ENCODE measurements at regions not wholly inside any gene's neighbourhood (a gene's known extent, or its start where the extent isn't known, plus 50 kb on each side); places are given as distances from the start of the nearest gene placed in this dataset.
"Not testable (repeated sequence)": the region's sequence is repeated elsewhere in the genome, so short reads cannot be mapped to it uniquely, and the experiment has no call there.

DNA sequence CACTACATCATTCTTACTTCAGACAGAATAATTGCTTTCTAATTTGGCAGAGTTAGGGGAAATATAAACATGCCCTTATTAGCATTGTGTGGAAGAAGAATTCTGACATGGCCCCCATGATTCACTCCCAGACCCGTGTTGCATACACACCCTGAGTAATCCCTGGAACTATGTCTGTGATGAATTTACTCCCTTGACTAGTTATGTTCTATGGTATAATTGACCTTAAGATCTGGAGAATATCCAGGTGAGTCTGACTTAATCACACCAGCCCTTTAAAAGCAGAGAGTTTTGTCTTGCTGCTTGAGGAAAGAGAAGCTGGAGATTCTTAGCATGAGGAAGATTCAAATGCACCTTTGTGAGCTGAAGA lies 262.9 kb downstream of the SOX4 start:
- DNase-seq, result no peak

DNA sequence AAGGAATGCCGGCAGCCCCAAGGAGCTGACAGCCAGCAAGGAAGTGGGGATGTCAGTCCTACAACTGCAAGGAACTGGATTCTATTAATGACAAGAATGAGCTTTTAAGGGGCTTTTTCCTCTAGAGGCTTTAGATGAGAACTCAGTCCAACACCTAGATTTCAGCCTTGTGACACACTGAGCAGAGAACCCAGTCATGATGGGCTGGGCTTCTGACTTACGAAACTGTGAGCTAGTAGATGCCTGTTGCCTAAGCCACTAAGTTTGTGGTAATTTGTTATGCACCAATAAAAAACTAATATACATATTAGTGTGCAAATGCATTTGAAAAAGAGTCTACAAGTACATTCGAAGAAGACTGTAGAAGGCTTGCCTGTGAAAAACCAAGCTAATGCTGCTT lies 263.3 kb downstream of the SOX4 start:
- DNase-seq, result no peak

DNA sequence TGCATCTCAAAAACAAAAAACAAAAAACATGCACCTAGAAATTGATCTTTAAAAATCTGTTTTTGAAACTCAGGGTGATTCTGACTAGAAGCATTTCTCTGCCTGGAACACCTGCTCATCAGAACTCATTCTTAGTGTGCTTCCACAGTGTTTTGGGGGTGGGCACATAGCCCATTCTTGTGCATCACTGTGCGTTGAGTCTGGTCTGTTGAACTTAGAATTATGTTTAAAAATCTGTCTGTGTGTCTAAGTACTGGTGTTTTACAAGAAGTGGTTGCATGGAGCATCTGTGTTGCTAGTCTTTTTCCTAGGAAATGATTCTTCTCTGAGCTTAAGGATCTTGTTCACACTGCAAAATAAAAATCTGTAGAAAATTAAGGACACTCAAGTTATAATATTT lies 264.5 kb downstream of the SOX4 start:
- no peak for DNase-seq

DNA sequence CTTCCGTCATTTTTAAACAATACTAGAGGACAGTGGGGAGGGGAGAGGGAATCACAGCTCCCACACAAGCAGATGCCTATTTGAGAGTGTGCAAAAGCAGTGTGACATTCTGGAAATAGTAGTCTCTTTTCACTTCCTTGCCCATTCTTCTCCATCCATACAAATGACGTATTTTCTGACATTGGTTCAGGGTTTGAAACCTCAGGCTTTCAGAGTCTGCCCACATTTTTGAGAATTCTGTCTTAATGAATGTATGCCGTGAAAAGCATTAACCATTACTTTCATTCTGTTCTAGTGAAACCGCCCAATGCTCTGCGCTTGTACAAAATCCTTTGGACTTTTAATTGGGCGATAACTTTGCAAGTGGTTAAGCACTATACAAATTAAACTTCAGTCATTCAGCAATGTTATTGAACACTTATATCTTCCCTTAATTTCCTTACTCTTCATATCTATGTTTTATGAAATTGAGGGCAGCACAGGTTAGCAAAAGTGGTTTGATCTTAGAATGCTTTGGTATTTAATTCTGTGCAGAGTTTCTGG lies 265.7 kb downstream of the SOX4 start:
- DNase-seq, result no peak

DNA sequence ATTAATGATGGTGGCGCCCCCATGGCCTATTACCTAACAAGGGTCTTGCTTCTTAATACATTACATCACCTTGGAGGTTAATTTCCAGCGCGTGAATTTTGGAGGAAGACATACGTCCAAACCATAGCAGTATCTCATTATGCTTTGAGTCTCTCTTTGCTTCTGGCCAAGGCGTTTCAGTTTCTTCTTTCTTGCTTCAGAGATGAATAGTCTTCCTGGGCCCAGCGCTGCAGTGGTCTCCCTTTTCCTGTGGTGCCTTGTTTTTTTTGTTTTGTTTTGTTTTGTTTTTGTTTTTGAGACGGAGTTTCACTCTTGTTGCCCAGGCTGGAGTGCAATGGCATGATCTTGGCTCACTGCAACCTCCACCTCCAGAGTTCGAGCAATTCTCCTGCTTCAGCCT lies 268.4 kb downstream of the SOX4 start:
- no peak for DNase-seq

DNA sequence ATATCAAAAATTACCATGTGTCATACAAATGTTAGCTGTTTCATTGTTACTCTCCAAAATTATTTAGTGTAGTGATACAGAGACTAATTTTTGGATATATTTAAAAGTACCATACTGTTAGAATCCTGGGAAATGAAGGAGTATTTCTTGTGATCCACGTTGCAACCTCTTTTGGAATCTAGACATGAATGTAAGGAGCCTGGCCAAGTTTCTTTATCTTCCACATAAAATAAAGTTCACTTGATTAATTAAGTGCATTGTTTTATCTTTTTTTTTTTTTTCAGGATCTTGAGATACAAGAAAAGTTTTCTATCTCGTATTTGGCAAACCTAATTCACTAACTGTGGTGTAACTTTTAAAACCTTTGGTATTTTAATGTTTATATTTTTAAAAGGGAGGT lies 270.7 kb downstream of the SOX4 start:
- DNase-seq, result no peak

DNA sequence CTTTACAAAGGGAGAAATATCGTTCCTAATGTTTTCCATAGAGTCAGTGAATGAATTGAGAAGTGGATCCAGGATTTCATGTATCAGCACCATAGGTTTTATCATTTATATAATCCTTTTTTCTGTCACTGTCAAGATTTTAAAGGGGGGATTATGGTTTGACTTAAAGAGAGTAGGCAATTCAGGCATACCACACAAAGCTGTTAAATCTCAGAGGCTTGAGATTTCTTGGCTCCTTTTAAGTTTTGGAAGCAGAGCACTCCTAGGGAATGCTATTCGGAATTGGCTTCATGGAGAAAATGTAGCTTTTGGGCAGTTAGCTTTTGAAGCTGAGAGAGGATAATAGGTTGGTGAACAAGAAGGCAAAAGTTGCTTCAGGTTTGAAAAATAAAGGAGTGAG lies 274.7 kb downstream of the SOX4 start:
- no peak for DNase-seq

DNA sequence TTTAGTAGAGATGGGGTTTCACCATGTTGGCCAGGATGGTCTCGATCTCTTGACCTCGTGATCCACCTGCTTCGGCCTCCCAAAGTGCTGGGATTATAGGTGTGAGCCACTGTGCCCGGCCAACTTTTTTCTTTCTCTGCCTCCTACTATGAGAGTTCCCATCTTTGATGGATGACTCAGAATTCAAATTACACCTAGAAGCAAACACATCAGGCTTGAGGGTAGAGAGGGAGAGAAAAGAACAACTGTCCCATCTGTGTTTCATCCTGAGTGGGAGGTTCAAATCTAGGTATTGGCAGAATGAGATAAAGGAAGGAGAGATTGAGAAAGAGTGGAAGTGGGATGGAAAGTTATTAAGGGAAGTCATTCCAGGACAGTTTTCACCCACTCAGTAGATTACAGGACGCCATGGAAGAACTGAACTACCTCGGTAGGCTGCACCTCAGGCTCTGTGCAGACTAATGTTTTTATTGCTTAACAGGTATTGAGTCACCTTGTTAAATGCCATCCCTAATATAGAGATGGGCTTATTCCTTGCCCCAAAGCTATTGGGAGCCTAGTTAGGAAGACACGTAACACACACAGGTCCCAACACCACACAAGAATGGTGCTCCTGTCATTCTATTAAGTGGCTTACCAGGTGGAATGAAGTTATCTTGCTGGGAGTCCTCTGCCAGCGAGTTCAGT lies 275.7 kb downstream of the SOX4 start:
- DNase-seq, result no peak

DNA sequence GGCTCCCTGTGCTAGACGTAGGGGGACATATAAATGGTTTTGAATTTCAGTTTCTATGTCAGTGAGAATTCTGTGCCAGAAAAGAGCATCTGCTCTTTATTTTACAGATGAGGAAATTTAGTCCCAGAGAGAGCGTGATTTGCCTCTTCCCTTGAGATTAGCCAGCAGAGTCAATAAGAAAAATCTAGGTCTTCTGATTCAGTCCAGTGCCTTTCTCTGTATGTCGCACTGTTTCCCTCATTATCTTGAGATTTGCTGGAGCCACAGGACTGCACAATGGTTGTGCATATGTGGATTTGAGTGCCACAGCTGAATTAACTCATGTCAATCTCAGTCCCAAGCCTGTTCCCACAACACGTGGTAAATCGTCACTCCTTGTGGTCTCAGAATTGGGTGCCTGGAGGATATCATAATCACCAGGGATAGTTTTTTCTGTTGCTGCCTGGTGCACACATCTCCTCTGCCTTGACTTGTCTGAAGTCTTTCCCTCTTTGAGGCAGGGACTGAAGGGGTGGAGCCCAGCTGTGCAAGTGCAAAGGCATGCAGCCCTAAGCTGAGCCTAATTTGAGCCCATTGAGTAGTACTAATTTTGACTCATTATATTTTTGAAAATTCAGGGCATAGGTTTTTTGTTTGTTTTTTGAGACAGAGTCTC lies 276.7 kb downstream of the SOX4 start:
- no peak for DNase-seq

DNA sequence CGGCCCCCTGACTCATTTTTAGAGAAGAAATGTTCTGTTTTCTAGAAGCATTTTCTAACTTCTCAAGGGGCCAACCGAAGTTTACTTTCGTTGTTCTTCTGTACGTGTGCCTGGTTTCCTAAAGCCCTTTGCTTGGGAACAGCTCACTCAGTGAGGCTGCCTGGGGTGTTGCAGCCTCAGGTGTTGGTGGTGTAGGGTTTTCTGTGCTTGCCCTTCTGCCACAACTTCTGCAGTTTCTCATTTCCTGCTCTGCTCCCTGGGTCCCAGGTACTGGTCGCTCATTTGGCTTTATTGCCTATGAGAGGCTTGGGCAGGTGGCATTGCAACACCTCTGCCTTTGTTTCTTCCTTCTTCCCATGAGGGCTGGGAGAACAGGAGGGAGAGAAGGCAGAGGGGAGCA lies 278.3 kb downstream of the SOX4 start:
- no peak for DNase-seq

DNA sequence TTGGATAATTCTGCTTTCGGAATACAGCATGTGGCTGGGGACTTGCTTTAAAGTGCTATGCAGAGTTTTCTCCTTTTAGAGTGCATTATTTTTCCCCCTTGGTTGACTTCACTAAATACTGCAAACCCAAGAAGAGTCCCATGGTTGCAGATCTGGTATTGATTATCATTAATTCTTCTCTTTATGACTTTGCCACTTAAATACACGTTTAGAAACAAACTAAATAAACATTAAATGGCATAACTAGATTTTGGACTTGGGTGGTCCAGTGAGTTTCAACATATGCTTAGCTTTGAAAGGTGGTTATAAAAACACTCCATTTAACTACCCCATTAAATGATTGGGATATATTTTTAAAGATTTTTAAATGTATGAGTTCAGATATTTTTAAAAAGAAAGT lies 279.2 kb downstream of the SOX4 start:
- DNase-seq, result no peak

DNA sequence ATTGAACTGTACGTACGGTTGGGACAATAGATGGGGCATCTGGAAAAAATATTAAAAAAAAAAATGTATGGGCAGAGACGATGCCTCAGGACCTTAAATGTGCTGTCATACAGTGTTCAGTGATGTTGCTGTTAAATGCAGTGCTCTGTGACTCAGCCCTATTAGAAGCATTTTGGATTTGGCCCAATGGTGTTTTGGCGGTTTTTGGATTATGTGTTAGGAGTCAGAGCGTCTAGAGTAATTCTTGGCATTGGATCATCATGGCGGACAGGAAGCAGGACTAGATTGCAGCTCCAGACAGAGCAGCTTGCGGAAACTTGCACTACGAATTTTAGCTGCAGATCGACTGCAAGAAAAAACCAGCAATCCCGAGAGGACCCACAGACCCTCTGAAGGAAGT lies 280.0 kb downstream of the SOX4 start:
- no peak for DNase-seq

DNA sequence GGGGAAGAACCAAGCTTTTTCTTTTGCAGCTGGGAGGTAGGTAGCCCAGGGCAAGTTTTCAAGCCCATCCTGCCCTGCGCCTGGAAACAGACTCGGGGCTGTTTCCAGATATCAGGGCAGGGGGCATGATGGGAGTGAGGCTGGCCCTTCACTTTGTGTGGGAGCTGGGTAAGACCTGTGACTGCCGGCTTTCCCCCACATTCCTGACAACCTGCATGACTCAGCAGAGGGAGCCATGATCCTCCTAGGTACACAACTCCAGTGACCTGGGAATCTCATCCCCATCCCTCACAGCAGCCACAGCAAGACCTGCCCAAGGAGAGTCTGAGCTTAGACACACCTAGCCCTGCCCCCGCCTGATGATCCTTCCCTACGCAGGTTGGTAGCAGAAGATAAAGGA lies 280.8 kb downstream of the SOX4 start:
- DNase-seq, result no peak

DNA sequence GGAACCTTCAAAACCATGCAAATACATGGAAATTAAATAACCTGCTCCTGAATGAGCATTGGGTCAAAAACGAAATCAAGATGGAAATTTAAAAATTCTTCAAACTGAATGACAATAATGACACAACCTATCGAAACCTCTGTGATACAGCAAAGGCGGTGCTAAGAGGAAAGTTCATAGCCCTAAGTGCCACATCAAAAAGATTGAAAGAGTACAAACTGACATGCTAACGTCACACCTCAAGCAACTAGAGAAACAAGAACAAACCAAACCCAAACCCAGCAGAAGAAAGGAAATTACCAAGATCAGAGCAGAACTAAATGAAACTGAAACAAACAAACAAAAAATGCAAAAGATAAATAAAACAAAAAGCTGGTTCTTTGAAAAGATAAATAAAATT lies 283.5 kb downstream of the SOX4 start:
- DNase-seq, result not testable (repeated sequence)

DNA sequence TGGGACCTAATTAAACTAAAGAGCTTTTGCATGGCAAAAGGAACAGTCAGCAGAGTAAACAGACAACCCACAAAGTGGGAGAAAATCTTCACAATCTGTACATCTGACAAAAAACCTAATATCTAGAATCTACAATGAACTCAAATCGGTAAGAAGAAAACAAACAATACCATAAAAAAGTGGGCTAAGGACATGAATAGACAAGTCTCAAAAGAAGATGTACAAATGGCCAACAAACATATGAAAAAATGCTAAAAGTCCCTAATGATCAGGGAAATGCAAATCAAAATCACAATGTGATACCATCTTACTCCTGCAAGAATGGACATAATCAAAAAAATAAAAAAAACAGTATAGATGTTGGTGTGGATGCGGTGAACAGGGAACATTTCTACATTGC lies 286.7 kb downstream of the SOX4 start:
- not testable (repeated sequence) for DNase-seq

DNA sequence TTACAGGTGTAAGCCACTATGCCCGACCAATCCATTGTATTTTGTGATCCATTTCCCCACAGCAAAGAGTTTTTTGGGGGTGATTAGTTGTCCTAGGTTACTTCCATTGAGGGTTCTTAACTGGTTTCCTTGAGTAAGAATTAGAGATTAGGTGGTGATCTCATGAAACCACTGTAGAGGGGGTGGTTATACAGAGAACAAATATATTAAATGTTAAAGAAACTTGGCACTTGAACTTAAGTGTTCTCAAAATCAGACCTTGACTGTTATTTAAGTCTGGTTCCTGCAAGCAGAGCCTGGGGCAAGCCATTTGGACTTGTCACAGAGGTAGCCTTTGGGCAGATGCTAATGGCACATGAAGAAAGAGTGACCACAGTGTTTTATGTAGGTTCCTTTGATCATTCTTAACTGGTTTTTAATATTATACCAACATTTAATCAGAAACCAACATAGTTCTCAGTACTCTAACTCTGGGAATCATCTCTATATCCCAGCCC lies 288.5 kb downstream of the SOX4 start:
- DNase-seq, result no peak

DNA sequence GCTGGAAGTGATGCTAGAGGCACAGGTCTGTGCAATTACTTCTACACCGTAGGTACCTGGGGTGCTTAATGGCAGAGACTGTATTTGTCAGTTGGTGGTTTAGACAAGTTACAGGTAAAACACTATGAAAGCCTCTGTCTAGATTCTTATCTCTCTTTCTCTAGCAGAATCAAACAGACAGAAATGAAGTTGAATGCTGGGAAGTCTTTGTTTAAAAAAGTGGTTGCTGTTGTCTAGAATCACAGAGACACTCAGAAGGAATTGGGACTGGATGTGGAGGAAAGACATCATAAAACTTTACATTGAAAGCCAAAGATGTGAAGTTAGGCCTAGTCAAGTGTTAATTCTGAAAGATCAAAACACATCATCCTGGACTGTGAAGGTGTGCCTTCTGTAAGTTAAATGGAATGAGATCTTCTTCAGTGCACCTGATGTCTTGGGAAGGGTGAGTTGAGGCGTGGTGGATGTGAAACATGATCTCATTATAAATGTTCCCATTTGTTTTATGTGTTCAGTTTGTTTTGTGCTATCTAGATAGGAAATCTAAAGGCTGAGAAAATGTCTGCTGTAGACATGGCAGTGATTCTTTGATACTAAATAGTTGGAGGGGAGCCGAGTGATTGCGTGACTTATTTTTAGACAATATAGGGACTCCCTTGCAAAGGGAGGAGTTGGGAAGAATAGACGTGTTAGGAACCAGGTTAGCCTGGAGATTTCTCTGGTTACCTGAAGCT lies 290.2 kb downstream of the SOX4 start:
- no peak for DNase-seq

DNA sequence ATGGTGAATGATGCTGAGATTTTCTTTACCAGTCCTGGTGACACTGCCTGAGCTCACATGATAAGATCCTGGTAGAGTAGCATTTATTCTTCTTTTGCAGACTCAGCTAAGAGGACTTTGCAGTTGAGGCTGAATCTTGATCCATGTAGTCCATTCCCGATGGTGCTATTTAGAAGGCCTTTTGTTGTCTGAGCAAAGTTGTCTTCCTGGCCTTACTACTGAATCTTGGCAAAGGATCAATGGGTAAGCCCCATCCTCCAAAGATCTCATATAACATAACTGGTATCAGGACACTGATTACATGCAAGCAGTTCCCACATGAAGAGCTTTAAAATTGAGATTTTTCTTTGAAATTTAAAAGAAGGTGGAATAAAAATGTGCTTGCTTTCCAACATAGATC lies 291.6 kb downstream of the SOX4 start:
- DNase-seq, result no peak

DNA sequence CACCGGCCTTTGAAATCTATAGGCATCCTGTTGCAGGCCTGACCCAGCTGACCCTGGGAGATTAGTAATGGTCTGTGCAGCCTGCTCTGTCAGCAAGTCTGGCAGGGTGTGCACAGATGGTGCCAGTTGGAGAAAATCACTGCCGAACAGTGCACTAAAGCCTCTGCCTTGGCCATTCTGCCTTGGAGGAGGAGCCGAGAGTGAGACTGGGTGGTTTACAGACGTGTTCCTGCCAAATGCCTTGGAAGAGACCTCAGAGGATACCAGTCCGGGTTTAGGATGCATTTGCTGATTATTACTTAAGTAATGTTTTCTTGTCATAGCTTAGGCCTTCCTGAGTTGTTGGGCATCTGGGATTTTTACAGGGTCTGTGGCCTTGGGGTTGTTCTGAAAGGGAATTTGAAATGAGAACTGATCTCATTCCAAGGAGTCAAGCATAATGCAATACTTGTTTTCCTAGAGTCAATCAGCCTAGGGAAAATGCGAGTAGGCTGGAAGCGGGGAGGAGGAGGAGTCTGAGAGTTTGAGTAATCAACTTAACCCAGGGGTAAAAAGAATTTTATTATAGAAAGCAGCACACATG lies 292.1 kb downstream of the SOX4 start:
- no peak for DNase-seq

DNA sequence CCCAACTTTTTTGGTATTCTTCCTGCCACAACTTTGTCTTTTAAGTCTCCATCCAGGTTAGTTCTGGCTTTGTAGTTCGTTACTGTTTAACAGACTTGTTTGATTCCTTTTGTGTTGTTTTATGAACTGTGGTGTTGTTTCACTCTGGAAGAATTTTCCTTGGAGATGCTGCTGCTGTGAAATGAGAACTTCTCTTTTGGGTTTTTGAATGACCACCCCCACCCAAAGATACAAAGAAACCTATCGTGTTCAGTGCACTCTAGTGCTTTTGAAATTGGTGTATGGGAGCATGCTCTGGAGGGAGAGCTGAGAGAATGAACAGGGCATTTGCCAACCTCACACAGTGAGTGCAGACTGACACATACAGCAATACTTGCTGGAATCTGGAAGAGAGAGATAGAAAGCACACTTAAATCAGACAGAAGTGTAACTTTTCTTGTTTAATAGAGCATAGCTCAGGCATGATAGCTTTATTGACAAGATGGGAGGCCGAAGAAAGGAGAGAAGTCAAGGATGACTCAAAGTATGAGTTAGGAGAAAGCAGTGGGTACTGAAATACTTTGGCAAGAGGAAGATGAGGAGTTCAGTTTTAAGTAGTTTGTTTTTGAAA lies 293.1 kb downstream of the SOX4 start:
- no peak for DNase-seq

DNA sequence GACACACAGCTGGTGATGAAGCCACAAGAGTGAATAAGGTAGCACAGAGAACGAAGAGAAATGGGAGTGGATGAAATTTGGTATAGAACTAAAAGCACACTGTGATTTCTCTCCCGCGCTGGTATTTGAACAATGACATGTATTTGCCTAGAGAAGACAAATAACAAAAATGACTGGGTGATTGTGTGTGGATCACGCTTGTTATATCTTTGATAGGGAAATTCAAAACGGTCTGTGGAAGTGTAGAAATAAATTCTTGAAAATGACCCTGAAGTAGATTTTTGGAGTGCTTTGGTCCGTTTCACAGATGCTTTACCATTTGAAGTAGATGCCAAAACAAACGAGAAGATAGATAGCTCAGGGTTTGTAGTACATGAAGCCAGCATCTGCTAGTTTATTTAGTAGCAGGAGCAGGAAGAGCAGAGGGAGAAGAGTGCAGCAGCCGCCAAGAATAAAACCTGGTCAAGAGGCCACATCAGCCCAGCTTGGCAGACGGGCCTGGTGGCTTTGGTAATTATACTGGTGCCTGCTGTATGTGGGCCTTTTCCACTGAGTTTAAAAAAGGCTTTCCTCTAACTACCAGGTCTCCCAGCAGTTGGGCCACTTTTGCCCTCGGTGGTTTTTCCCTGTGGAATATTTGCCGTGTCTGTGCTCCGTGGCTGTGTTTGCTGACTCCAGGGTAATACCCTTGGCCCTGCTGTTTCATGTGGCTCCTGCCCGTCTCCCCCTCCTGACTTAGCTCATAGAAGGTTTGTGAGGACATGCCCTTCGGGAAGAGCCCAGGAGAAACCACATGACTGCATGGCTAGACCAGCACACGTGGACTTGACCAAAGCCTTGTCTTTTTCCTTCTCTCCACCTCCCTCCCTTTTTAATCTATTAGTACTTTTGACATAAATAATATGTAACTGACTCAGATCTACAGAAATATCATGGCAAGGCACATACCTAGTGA lies 294.0 kb downstream of the SOX4 start:
- no peak for DNase-seq

DNA sequence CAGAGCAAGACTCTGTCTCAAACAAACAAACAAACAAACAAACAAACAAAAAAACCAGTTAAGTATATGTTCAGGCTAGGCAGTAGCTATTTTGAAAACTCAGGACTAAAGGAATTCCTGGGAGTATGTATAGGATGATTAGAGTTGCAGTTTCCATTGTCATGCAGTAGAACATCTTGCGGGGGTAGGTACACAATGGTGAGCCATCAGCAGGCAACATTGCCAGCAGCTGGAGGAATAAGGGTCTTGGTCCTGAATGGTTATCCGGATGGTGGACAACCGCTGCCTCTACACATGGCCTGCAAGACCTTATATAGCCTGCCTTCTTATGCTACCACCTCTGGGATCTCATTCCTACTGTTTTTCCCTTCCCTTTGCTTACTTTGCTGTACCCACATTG lies 297.5 kb downstream of the SOX4 start:
- no peak for DNase-seq
